Esophagus muscularis mucosa (tissue), 4 donors: ENCODE measurements at regions not wholly inside any gene's neighbourhood (a gene's known extent, or its start where the extent isn't known, plus 50 kb on each side); places are given as distances from the start of the nearest gene placed in this dataset.

ENCODE experiments used
- DNase-seq: peaks from one replicate; pipeline ENCODE4 v3.0.0-alpha.2; 2017; ENCODE audit errors: extremely low spot score
- H3K27ac ChIP-seq, 4 donors: fragments of 200-600 bp; sonication (generic); replicated peaks in 1 of 4; 1 replicate in 3 of 4; 2 replicates in 1 of 4; pipeline ENCODE4 v1.5.1; 2016 to 2019; ENCODE audit warnings: mild to moderate bottlenecking in 1 of 4
- H3K27me3 ChIP-seq, 4 donors: fragments of 200-600 bp; sonication (generic); one replicate each; pipeline versions ENCODE4 v1.5.1 to v1.6.0; 2016 to 2019
- H3K36me3 ChIP-seq, 4 donors: fragments of 200-600 bp; sonication (generic); one replicate each; pipeline ENCODE4 v1.5.1; 2016 to 2019
- H3K4me1 ChIP-seq, 4 donors: fragments of 200-600 bp; sonication (generic); one replicate each; pipeline ENCODE4 v1.5.1; 2016 to 2019
- H3K4me3 ChIP-seq, 4 donors: fragments of 200-600 bp; sonication (generic); 1 replicate in 2 of 4; 2 replicates in 2 of 4; pipeline ENCODE4 v1.5.1; 2016 to 2019; ENCODE audit warnings: mild to moderate bottlenecking in 4 of 4, moderate library complexity in 1 of 4
- H3K9me3 ChIP-seq, 4 donors: fragments of 200-600 bp; sonication (generic); 1 replicate in 3 of 4; 2 replicates in 1 of 4; pipeline ENCODE4 v1.5.1; 2016 to 2019
- CTCF ChIP-seq, 3 experiments: fragments of 200-600 bp in 2 of 3; fragments of 450-650 bp in 1 of 3; sonication (generic) in 2 of 3; IDR thresholded peaks; one replicate each; pipeline ENCODE4 v1.5.1; 2017 to 2019; ENCODE audit warnings: antibody characterized with exemption in 3 of 3, mild to moderate bottlenecking in 2 of 3, moderate library complexity in 1 of 3
- EP300 ChIP-seq: sonication (generic); formaldehyde crosslinking; IDR thresholded peaks from one replicate; pipeline ENCODE4 v1.6.1; 2017; ENCODE audit warnings: antibody characterized with exemption
- POLR2A ChIP-seq: fragments of 450-650 bp; IDR thresholded peaks from one replicate; pipeline ENCODE4 v1.6.1; 2017; ENCODE audit warnings: antibody characterized with exemption, moderate library complexity, mild to moderate bottlenecking, low read depth
- POLR2AphosphoS5 ChIP-seq, 2 donors: sonication (generic); formaldehyde crosslinking; IDR thresholded peaks; one replicate each; pipeline ENCODE4 v1.6.1; 2017; ENCODE audit warnings: antibody characterized with exemption in 2 of 2
- WGBS: methylation state at CpG from one replicate; pipeline ENCODE4 v1.1.5; 2018; 5-methylcytosine and 5-hydroxymethylcytosine counted together
- intact Hi-C: fragments of 100-400 bp; cut with DNase I; formaldehyde crosslinking; loops from one replicate; pipeline ENCODE4 v1.15.1; 2023

- Histone ChIP-seq H3K4me3 (no peak overlapping the region), H3K4me1 (no peaks in the 10 kb centered on the region), H3K27me3 (no peaks in the 10 kb centered on the region), H3K9me3 (peaks cover 0 to 4% (median 0%) of the 10 kb centered on the region in 4 donors), H3K36me3 (no peaks in the 10 kb centered on the region), H3K27ac (no peak overlapping the region)
- DNase-seq: no peak
- TF ChIP-seq EP300 (no peak), POLR2A (no peak), POLR2AphosphoS5 (IDR thresholded peaks at IDR 0.05) (no peak), CTCF (IDR thresholded peaks at IDR 0.05) (no peak)
- 41% methylated on average over 7 of the region's 7 CpGs for WGBS
- intact Hi-C loops: no loop called here
Measured at GRCh38 chr18:67600181-67601180, 84.0 kb upstream of the DSEL start.

GRCh38 chr18:67599277-67599676 is 82.8 kb upstream of the DSEL start:
- TF ChIP-seq EP300 (no peak), POLR2AphosphoS5 (IDR thresholded peaks at IDR 0.05) (no peak), POLR2A (no peak), CTCF (IDR thresholded peaks at IDR 0.05) (no peak)
- H3K4me3 ChIP-seq: no peak overlapping the region
- intact Hi-C loops: no loop called here
- peaks cover 0 to 6% (median 0%) of the 10 kb centered on the region in 4 donors for H3K9me3 ChIP-seq
- no peaks in the 10 kb centered on the region for H3K27me3 ChIP-seq
- H3K27ac ChIP-seq: no peak overlapping the region
- H3K36me3 ChIP-seq: no peaks in the 10 kb centered on the region
- DNase-seq: no peak
- H3K4me1 ChIP-seq: no peaks in the 10 kb centered on the region
- 82% methylated on average over 2 of the region's 2 CpGs for WGBS

GRCh38 chr18:67597759-67598158 is 81.2 kb upstream of the DSEL start:
- no peaks in the 10 kb centered on the region for H3K36me3 ChIP-seq
- H3K9me3 ChIP-seq: peaks cover 0 to 6% (median 0%) of the 10 kb centered on the region in 4 donors
- no peaks in the 10 kb centered on the region for H3K4me1 ChIP-seq
- TF ChIP-seq EP300 (no peak), POLR2AphosphoS5 (IDR thresholded peaks at IDR 0.05) (no peak), CTCF (IDR thresholded peaks at IDR 0.05) (no peak), POLR2A (no peak)
- H3K27me3 ChIP-seq: no peaks in the 10 kb centered on the region
- intact Hi-C loops: no loop called here
- no peak overlapping the region for H3K4me3 ChIP-seq
- no peak for DNase-seq
- 69% methylated on average over 2 of the region's 2 CpGs for WGBS
- no peak overlapping the region for H3K27ac ChIP-seq

- Histone ChIP-seq H3K4me3 (no peak overlapping the region), H3K4me1 (no peaks in the 10 kb centered on the region), H3K9me3 (peaks cover 0 to 6% (median 0%) of the 10 kb centered on the region in 4 donors), H3K27ac (no peak overlapping the region), H3K36me3 (no peaks in the 10 kb centered on the region), H3K27me3 (no peaks in the 10 kb centered on the region)
- intact Hi-C loops: no loop called here
- WGBS: 92% methylated on average over 1 of the region's 1 CpG
- no peak for DNase-seq
- TF ChIP-seq POLR2A (no peak), EP300 (no peak), CTCF (IDR thresholded peaks at IDR 0.05) (no peak), POLR2AphosphoS5 (IDR thresholded peaks at IDR 0.05) (no peak)
Measured at GRCh38 chr18:67596003-67596402, 79.5 kb upstream of the DSEL start.
